ENCODE measurements at regions not wholly inside any gene's neighbourhood (a gene's known extent, or its start where the extent isn't known, plus 50 kb on each side); places are given as distances from the start of the nearest gene placed in this dataset.

DNA sequence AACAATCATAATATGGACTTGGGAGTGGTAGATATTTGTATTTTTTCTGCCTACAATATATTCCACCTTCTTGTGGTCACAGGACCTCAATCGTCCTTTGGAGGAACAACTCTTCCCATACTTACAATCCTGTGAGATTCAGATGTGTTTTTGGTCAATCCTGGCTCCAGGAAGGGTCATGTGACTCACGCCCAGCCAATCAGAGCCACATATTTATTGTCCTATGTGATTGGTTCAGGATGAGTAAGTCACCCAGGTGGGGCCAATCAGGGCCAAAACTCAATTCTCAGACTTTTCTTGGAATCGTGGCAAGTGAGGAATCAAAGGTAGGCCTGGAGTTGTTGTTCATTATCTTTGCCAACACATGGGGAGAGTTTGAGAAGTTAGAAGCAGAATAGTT, 264.9 kb downstream of the SUDS3 start:
- no peak for TF ChIP-seq CTCF (IDR thresholded peaks at IDR 0.05)
- no peak for TF ChIP-seq EP300 (IDR thresholded peaks at IDR 0.05)
